LNCaP clone FGC (cell line): ENCODE measurements at regions not wholly inside any gene's neighbourhood (a gene's known extent, or its start where the extent isn't known, plus 50 kb on each side); places are given as distances from the start of the nearest gene placed in this dataset.

ENCODE experiments used
- DNase-seq: peaks from one replicate; pipeline ENCODE4 v3.0.0-alpha.2; 2011; ENCODE audit warnings: low read depth
- H3K4me3 ChIP-seq: 2 replicates; pipeline ENCODE4 v1.5.1; 2011; ENCODE audit warnings: mild to moderate bottlenecking, low read depth, low read length, control low read depth
- TF ChIP-seq, protein P1 (sequence below): IDR thresholded peaks from 2 replicates; pipeline ENCODE4 v1.5.1; 2012; ENCODE audit warnings: mild to moderate bottlenecking; ENCODE audit not compliant: control insufficient read depth, insufficient read depth; ENCODE audit errors: extremely low read depth

DNA sequence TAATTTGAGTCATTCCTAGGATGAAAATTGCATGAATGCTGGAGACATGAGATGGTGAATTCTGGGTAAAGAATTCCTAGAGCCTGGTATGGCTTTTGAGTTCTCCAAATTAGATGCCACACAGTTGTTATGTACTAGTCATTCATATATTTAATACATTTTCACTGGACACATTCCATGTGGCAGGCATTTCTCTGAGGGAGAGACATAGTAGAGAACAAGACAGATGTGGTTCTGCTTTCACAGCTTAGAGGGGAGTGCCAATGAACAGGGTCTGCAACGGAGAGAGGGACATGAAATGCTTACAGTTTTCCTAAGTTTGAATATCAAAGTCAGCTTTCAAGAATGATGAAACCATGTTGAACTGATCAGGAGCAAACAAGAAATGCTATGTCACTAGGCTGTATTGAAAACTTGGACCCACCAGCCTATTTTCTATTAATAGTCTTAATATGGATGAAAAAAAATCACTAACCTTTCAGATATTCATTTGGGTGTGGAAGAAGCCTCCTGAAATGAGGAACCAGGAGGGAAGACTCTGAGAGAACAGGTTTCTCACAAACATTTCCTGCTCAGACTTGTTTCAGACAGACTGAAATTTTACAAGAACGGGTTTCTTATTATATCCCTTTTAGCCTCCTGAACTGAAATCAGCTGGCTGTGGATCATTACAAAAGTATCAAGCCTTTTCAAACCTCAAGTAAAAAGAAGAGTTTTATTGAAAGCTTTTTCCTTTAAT is 276.0 kb upstream of the TET2 start:
- no peak for DNase-seq
- TF ChIP-seq, protein P1, sequence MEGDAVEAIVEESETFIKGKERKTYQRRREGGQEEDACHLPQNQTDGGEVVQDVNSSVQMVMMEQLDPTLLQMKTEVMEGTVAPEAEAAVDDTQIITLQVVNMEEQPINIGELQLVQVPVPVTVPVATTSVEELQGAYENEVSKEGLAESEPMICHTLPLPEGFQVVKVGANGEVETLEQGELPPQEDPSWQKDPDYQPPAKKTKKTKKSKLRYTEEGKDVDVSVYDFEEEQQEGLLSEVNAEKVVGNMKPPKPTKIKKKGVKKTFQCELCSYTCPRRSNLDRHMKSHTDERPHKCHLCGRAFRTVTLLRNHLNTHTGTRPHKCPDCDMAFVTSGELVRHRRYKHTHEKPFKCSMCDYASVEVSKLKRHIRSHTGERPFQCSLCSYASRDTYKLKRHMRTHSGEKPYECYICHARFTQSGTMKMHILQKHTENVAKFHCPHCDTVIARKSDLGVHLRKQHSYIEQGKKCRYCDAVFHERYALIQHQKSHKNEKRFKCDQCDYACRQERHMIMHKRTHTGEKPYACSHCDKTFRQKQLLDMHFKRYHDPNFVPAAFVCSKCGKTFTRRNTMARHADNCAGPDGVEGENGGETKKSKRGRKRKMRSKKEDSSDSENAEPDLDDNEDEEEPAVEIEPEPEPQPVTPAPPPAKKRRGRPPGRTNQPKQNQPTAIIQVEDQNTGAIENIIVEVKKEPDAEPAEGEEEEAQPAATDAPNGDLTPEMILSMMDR, result no peak
- no peak overlapping the region for H3K4me3 ChIP-seq

DNA sequence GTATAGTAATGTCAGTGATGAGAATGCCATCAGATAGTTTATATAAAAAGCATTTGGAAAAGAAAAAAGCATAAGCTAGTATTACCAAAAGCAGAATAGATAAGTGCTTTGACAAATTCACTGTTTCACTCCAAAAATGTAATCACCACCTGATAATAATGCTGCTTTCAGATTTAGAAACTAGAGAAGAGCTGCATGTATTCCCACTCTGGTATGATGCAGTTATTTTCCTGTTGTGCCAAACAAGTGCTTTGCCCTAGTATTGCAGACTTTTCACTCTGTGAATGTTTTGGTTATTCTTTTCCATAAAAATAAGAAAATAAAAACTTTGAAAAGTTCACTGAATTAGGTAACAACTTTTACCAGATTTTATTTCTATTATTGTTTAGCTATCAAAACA is 267.7 kb upstream of the TET2 start:
- no peak overlapping the region for H3K4me3 ChIP-seq
- TF ChIP-seq, protein P1, result no peak
- no peak for DNase-seq

DNA sequence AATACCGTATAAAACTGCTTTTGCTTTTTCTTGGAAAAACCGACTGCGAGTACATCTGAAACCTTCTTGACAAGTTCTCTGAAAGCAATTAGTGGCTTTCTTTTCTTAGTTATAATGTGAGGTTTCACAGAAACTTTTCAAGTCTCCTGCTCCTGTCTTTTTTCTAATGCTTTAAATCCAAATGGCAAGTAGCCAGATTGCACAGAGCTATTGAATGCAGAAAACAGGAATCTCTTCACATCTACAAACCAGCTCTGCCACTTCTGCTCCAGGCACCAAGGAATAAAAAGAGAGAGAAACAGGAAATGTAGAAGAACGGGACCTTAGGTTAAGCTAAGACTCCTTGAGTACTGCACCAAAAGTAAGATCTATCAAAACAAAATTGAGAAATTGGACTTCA is 267.3 kb upstream of the TET2 start:
- peak; percentile 61 for DNase-seq
- TF ChIP-seq, protein P1, result no peak
- no peak overlapping the region for H3K4me3 ChIP-seq

DNA sequence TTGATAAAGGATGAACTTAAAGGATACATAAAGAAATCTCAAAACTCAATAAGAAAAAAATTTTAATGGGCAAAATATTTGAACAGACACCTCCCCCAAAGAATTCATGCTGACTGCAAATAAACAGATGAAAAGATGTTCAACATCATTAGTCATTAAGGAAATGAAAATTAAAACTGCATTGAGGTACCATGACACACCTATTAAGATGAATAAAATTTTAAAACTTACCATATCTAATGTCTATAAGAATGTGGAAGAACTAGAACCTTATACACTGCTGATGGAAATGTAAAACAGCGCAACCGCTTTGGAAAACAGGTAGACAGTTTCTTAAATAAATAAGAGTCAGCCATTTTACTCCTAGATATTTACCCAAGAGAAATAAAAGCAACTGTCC is 266.8 kb upstream of the TET2 start:
- TF ChIP-seq, protein P1, result no peak
- DNase-seq, result no peak
- H3K4me3 ChIP-seq, result no peak overlapping the region

DNA sequence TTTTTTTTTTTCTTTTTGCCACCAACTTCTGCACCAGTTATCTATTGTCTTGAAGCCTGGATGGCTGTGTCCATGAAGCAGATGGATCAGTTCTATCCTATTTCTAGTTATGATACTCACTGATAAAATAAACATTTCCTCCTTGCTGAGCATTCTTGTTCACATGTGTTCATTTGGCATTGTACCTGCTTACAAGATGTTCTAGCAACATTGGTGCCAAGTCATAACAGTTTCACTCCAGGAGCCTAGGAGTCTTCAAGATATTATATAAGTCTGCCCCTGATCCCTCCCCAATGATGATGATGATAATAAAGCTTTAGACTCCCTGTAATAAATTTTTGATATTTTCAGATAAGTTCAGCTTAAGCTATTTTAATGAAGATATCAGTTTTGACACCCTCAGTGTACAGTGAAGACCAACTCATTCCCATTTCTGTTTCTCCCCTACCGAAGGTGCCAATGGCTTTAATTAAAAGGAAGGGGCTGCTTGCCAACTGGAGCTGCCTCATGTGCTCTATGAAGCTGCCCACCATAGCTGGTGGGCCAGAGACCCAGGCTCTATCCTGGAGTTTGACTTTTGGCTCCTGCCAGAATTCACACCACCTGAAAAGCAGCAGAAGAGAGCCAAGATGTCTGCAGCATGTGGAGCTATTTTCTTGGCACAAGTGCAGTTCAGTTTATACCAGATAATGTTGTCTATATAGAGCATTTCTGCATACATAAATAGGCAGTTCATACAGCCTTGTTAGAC is 265.4 kb upstream of the TET2 start:
- no peak for DNase-seq
- no peak overlapping the region for H3K4me3 ChIP-seq
- TF ChIP-seq, protein P1, result no peak

DNA sequence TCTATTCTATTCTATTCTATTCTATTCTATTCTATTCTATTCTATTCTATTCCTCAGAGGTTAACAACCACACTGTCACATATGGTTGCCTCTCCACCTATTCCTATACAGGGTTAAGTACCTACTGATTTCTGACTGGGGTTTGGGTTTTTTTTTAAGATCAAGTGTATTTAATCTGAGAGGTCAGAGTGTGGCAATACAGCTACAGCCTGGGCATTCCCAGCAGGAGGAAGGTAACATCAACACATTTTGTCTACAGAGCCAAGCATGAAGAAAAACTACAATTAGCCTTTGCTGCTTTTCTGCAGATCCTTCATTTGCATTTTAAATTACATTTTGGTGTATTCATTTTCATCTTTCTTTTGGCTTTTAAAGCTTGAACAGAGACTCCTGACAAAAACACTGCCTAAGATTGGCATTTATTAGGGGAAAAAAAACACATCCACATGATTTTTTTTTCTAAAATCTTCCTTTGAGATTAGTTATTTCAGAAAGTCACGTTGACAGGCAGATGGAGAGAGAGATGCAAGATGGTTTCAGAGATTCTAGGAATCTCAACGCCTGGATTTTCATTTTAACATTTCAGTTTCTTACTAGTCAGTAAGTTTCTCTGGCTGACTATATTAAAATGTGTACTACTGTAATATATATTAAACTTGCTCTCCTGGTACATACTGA is 255.9 kb upstream of the TET2 start:
- TF ChIP-seq, protein P1, result no peak
- no peak for DNase-seq
- H3K4me3 ChIP-seq, result no peak overlapping the region
